ENCODE measurements at regions not wholly inside any gene's neighbourhood (a gene's known extent, or its start where the extent isn't known, plus 50 kb on each side); places are given as distances from the start of the nearest gene placed in this dataset.

GRCh38 chr5:155418960-155419579 lies 405.5 kb downstream of the KIF4B start:
- Mint-ChIP-seq H3K4me3 (no peak overlapping the region), H3K4me1 (no peaks in the 10 kb centered on the region), H3K9me3 (peaks cover 6% of the 10 kb centered on the region; the same call in 1 of the 2 replicates), H3K36me3 (no peaks in the 10 kb centered on the region), H3K27ac (no peak overlapping the region), H3K27me3 (ENCODE audit: low read depth) (no peaks in the 10 kb centered on the region)
- DNase-seq (ENCODE audit: low spot score) (no peak), ATAC-seq (no peak)
- POLR2A ChIA-PET, result no interaction called here
- CTCF ChIA-PET, result no interaction called here
- no peak for TF ChIP-seq ZNF317 (CRISPR knock-in tag; IDR thresholded peaks at IDR 0.05; ENCODE audit: borderline replicate concordance, low read depth)
- no peak for TF ChIP-seq CTCF (IDR thresholded peaks at IDR 0.05)
- TF ChIP-seq JUN (CRISPR knock-in tag; IDR thresholded peaks at IDR 0.05), result no peak
- TF ChIP-seq FOXK1 (CRISPR knock-in tag; IDR thresholded peaks at IDR 0.05), result no peak

GRCh38 chr5:155430192-155430591 lies 416.6 kb downstream of the KIF4B start:
- ChIA-PET CTCF (no interaction called here), POLR2A (no interaction called here)
- ATAC-seq (no peak), DNase-seq (ENCODE audit: low spot score) (no peak)
- Mint-ChIP-seq H3K4me3 (no peak overlapping the region), H3K9me3 (peaks cover 15% of the 10 kb centered on the region), H3K27me3 (ENCODE audit: low read depth) (no peaks in the 10 kb centered on the region), H3K4me1 (peaks cover 7% of the 10 kb centered on the region; the same call in 1 of the 2 replicates), H3K36me3 (no peaks in the 10 kb centered on the region), H3K27ac (no peak overlapping the region)
- TF ChIP-seq STAT6 (CRISPR knock-in tag; conservative IDR thresholded peaks at IDR 0.05; ENCODE audit: low read depth) (no peak), NFE2L1 (CRISPR knock-in tag; IDR thresholded peaks at IDR 0.05) (no peak), FOXJ3 (CRISPR knock-in tag; IDR thresholded peaks at IDR 0.05; ENCODE audit: borderline replicate concordance) (no peak), OVOL2 (CRISPR knock-in tag; IDR thresholded peaks at IDR 0.05; ENCODE audit: borderline replicate concordance) (no peak), ZNF532 (CRISPR knock-in tag; IDR thresholded peaks at IDR 0.05; ENCODE audit: borderline replicate concordance) (no peak), ZNF121 (CRISPR knock-in tag; IDR thresholded peaks at IDR 0.05) (no peak), ZNF423 (CRISPR knock-in tag; IDR thresholded peaks at IDR 0.05) (no peak), GRHL2 (CRISPR knock-in tag; IDR thresholded peaks at IDR 0.05; ENCODE audit: insufficient replicate concordance, severe bottlenecking) (no peak), AR (CRISPR knock-in tag; IDR thresholded peaks at IDR 0.05) (no peak), ELF4 (CRISPR knock-in tag; IDR thresholded peaks at IDR 0.05; ENCODE audit: low read depth) (no peak), ATF3 (CRISPR knock-in tag; conservative IDR thresholded peaks at IDR 0.05) (no peak), NFATC4 (CRISPR knock-in tag; IDR thresholded peaks at IDR 0.05) (no peak), ZSCAN18 (CRISPR knock-in tag; IDR thresholded peaks at IDR 0.05) (no peak), CREM (CRISPR knock-in tag; IDR thresholded peaks at IDR 0.05) (no peak), ZNF425 (CRISPR knock-in tag; conservative IDR thresholded peaks at IDR 0.05) (no peak)
